ENCODE measurements at regions not wholly inside any gene's neighbourhood (a gene's known extent, or its start where the extent isn't known, plus 50 kb on each side); places are given as distances from the start of the nearest gene placed in this dataset.

DNA sequence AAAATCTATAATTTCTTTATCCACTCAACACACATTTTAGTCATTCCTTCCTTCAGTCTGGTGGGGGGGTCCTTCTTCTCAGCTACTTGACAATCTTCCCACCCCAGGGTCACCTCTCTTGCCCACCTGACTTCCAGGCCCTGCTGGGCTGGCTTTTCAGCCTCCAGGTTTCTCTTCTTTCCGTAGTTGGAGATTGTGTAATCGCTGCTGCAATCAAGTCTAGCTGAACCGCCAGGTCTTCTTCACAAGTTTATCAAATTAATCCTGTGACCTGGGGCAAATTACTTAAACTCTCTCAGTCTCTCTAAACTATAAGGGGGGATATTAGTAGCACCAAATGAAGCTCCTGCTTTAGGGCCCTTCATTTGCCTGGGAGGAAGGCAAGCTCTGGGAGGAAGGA, 102.9 kb upstream of the TNIP3 start:
- Histone ChIP-seq H3K9me3 (replicated peaks; ENCODE audit: control insufficient read depth, insufficient read depth, low read length) (no peaks in the 10 kb centered on the region), H3K4me1 (ENCODE audit: control insufficient read depth, extremely low read depth, insufficient read depth, low read length) (no peaks in the 10 kb centered on the region), H4K20me1 (replicated peaks; ENCODE audit: control insufficient read depth, extremely low read depth, insufficient read depth, low read length) (no peaks in the 10 kb centered on the region), H2AFZ (ENCODE audit: low read depth, low read length) (no peak overlapping the region), H3K9ac (replicated peaks; ENCODE audit: extremely low read depth, insufficient read depth, low read length) (no peak overlapping the region), H3K4me2 (ENCODE audit: insufficient read depth, low read length) (no peak overlapping the region), H3K9me1 (replicated peaks; ENCODE audit: control insufficient read depth, extremely low read depth, insufficient read depth, low read length) (no peaks in the 10 kb centered on the region), H3K36me3 (ENCODE audit: control insufficient read depth in 2 of 2, extremely low read depth in 1 of 2, insufficient read depth in 2 of 2, low read length in 2 of 2) (no peaks in the 10 kb centered on the region), H3K27ac (ENCODE audit: insufficient read depth, low read depth, low read length) (no peak overlapping the region), H3K79me2 (ENCODE audit: control insufficient read depth, insufficient read depth, low read length) (no peaks in the 10 kb centered on the region), H3K4me3 (replicated peaks in 1 of 3; ENCODE audit: insufficient read depth in 1 of 3, low read depth in 1 of 3, low read length in 3 of 3) (no peak overlapping the region), H3K27me3 (ENCODE audit: control insufficient read depth in 2 of 2, insufficient read depth in 2 of 2, low read length in 2 of 2) (no peaks in the 10 kb centered on the region)
- TF ChIP-seq JUN (IDR thresholded peaks at IDR 0.05; ENCODE audit: borderline replicate concordance, insufficient read depth, insufficient read length, low read depth) (no peak), FOS (IDR thresholded peaks at IDR 0.05; ENCODE audit: borderline replicate concordance, insufficient read depth, low read length) (no peak), EZH2 (IDR thresholded peaks at IDR 0.05; ENCODE audit: borderline replicate concordance, low read depth, low read length, severe bottlenecking) (no peak), GATA2 (IDR thresholded peaks at IDR 0.05; ENCODE audit: insufficient read depth, insufficient read length, low read depth, low read length) (no peak), MYC (IDR thresholded peaks at IDR 0.05; ENCODE audit: low read depth, low read length) (no peak), POLR2AphosphoS5 (IDR thresholded peaks at IDR 0.05; ENCODE audit: insufficient read depth, low read depth, low read length) (no peak), POLR2A (IDR thresholded peaks at IDR 0.05; ENCODE audit: low read depth, low read length) (no peak)
- TF ChIP-seq, protein P1, sequence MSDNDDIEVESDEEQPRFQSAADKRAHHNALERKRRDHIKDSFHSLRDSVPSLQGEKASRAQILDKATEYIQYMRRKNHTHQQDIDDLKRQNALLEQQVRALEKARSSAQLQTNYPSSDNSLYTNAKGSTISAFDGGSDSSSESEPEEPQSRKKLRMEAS (IDR thresholded peaks at IDR 0.05; ENCODE audit: insufficient read depth, insufficient read length) = no peak
- TF ChIP-seq, protein P2, sequence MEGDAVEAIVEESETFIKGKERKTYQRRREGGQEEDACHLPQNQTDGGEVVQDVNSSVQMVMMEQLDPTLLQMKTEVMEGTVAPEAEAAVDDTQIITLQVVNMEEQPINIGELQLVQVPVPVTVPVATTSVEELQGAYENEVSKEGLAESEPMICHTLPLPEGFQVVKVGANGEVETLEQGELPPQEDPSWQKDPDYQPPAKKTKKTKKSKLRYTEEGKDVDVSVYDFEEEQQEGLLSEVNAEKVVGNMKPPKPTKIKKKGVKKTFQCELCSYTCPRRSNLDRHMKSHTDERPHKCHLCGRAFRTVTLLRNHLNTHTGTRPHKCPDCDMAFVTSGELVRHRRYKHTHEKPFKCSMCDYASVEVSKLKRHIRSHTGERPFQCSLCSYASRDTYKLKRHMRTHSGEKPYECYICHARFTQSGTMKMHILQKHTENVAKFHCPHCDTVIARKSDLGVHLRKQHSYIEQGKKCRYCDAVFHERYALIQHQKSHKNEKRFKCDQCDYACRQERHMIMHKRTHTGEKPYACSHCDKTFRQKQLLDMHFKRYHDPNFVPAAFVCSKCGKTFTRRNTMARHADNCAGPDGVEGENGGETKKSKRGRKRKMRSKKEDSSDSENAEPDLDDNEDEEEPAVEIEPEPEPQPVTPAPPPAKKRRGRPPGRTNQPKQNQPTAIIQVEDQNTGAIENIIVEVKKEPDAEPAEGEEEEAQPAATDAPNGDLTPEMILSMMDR (IDR thresholded peaks at IDR 0.05; ENCODE audit: extremely low read depth in 1 of 2, insufficient read depth in 1 of 2, low read depth in 1 of 2, low read length in 2 of 2) = no peak
- intact Hi-C loops (cut with micrococcal nuclease) (no loop called here), dilution Hi-C loops (cut with MboI; ENCODE audit: extremely low pct_ligation_motif_present, low sequenced_read_pairs) (no loop called here)
- DNase-seq (ENCODE audit: low read depth, low spot score) (no peak), FAIRE-seq (no peak)
- no TSS peak for BruUV-seq (replicated peaks)
- CTCF ChIA-PET = interaction anchor here (1.0 kb wide), 1 partner anchor 15 kb away, joined by 4 read pairs; no protein-coding TSS in a partner anchor
- POLR2A ChIA-PET = no interaction called here

Data from endothelial cell of umbilical vein (primary cell).